ENCODE measurements at regions not wholly inside any gene's neighbourhood (a gene's known extent, or its start where the extent isn't known, plus 50 kb on each side); places are given as distances from the start of the nearest gene placed in this dataset.

DNA sequence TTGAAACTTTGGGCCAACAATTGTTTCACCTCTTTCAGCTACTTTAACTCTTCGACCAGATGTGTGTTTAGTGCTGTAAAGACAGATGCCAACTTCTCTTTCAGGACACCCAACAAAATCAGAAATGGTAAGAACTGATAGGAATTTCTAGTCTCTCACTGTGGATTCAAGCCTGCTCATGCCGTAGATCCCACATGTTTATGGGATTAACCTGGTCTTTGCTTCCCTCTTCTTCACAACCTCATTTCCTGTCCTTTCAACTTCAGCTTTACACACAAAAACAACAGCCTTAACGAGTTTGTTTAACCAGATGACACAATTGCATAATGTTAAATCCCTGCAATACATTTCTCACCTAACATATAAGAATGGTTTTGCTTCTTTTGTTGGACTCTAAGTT is 1031.9 kb upstream of the LRFN5 start:
- no peaks in the 10 kb centered on the region for H3K4me1 ChIP-seq
- no peak overlapping the region for H3K27ac ChIP-seq
- ATAC-seq: no peak
- TF ChIP-seq, protein P1, sequence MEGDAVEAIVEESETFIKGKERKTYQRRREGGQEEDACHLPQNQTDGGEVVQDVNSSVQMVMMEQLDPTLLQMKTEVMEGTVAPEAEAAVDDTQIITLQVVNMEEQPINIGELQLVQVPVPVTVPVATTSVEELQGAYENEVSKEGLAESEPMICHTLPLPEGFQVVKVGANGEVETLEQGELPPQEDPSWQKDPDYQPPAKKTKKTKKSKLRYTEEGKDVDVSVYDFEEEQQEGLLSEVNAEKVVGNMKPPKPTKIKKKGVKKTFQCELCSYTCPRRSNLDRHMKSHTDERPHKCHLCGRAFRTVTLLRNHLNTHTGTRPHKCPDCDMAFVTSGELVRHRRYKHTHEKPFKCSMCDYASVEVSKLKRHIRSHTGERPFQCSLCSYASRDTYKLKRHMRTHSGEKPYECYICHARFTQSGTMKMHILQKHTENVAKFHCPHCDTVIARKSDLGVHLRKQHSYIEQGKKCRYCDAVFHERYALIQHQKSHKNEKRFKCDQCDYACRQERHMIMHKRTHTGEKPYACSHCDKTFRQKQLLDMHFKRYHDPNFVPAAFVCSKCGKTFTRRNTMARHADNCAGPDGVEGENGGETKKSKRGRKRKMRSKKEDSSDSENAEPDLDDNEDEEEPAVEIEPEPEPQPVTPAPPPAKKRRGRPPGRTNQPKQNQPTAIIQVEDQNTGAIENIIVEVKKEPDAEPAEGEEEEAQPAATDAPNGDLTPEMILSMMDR (IDR thresholded peaks at IDR 0.05): no peak
- H3K27me3 ChIP-seq (ENCODE audit: insufficient read depth in 3 of 3, low read length in 2 of 3): no peaks in the 10 kb centered on the region
- no peaks in the 10 kb centered on the region for H3K36me3 ChIP-seq (ENCODE audit: insufficient read depth in 1 of 2, low read depth in 1 of 2)
- no peak for DNase-seq
- H3K9me3 ChIP-seq: no peaks in the 10 kb centered on the region
- intact Hi-C loops (cut with DNase I): no loop called here
- whole genome bisulfite sequencing, 3 donors: 29 to 33% (median 29%) methylated on average over 3 of the region's 3 CpGs
- H3K4me3 ChIP-seq: no peak overlapping the region

DNA sequence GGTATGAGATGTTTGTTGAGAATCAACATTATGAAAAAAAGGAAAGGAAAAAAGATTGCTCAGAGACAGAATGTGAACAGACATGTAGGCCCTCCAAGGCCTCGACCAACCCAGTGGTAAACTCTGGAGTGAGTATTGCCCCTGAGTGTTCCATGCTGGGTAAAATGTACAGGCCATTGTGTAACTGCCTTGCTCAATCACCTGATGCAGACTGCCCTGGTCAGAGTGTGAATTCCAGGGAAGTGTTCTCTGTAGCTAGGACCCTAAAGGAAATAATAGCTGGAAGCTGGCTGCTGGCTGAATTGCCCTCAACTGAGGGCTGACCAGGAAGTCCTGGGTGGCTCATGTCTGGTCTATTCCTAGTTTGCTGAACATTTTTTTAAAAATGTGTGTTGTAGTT is 1081.4 kb upstream of the LRFN5 start:
- TF ChIP-seq, protein P1 (IDR thresholded peaks at IDR 0.05): no peak

DNA sequence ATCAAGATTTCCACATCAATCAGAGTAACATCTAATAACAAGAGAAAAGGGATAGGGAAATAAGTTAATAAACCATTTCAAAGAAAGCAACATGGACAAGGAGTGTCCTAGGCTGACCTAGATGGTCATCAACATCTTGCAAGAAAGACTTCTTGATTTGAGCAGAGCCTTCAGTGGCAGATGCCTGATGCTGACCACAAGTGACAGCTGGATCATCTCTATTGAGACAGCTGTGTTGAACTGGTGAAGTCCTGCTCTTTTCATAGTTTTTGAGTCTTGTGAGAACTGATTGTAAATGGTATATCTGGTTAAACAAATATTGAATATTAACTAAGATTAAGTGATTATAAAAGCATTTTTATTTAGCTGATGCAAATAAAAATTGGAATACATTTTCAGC is 1083.6 kb upstream of the LRFN5 start:
- Histone ChIP-seq H3K9me3 (no peaks in the 10 kb centered on the region), H3K36me3 (ENCODE audit: insufficient read depth in 1 of 2, low read depth in 1 of 2) (no peaks in the 10 kb centered on the region), H3K4me3 (no peak overlapping the region), H3K27ac (no peak overlapping the region), H3K4me1 (no peaks in the 10 kb centered on the region), H3K27me3 (ENCODE audit: insufficient read depth in 3 of 3, low read length in 2 of 3) (no peaks in the 10 kb centered on the region)
- ATAC-seq (no peak), DNase-seq (no peak)
- TF ChIP-seq, protein P1 (IDR thresholded peaks at IDR 0.05): no peak
- intact Hi-C loops (cut with DNase I): no loop called here

More for the DNA sequence above, 1081.4 kb upstream of the LRFN5 start:
- no peaks in the 10 kb centered on the region for H3K4me1 ChIP-seq
- DNase-seq: no peak
- no peak overlapping the region for H3K27ac ChIP-seq
- H3K27me3 ChIP-seq (ENCODE audit: insufficient read depth in 3 of 3, low read length in 2 of 3): no peaks in the 10 kb centered on the region
- intact Hi-C loops (cut with DNase I): no loop called here
- WGBS, 3 donors: 65 to 68% (median 68%) methylated on average over 1 of the region's 1 CpG
- no peaks in the 10 kb centered on the region for H3K9me3 ChIP-seq
- no peaks in the 10 kb centered on the region for H3K36me3 ChIP-seq (ENCODE audit: insufficient read depth in 1 of 2, low read depth in 1 of 2)
- ATAC-seq: no peak
- H3K4me3 ChIP-seq: no peak overlapping the region

DNA sequence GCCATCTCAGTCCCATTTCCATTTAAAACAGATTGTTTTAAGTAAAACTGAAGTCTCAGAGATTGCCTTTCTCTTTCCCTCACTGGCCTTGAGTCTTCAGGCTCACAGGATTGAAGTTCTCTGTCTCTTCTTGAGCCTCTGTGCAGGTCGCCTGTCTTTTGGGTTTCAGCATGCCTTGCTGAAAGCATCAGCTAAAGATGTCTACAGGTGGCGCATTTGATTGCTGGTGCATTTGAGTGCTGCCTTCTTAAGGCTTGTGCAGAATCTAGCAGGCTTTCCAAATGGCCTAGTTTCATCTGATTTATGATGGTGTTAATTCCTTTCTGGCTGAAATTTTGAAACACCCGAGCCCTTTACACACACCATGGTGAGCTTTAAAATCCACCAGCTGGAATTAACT is 1062.2 kb upstream of the FBXO33 start:
- no peak for ATAC-seq
- 55 to 64% (median 57%) methylated on average over 3 of the region's 3 CpGs for WGBS, 3 donors
- TF ChIP-seq, protein P1 (IDR thresholded peaks at IDR 0.05): no peak

DNA sequence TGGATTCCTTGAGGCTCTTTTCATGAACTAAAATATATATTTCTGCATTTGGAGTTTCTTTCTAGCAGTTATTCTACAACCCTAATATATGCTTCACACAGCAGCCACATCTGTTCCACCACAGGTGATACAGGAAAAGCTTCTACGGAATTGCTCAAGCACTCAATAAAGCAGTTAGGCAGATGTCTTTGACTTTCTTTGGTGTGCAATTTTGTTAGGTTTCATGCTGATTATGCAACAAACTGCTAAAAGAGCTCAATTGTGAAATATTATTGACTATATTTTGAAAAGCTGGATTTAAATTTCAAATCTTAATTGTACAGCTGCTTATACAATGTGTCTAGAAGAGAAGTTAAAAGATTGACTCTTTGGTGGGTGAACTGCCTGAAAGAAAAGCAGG is 1055.6 kb upstream of the FBXO33 start:
- Histone ChIP-seq H3K36me3 (ENCODE audit: insufficient read depth in 1 of 2, low read depth in 1 of 2) (no peaks in the 10 kb centered on the region), H3K4me3 (no peak overlapping the region), H3K4me1 (no peaks in the 10 kb centered on the region), H3K27me3 (ENCODE audit: insufficient read depth in 3 of 3, low read length in 2 of 3) (no peaks in the 10 kb centered on the region), H3K27ac (no peak overlapping the region), H3K9me3 (no peaks in the 10 kb centered on the region)
- ATAC-seq (no peak), DNase-seq (no peak)
- TF ChIP-seq, protein P1 (IDR thresholded peaks at IDR 0.05): no peak
- intact Hi-C loops (cut with DNase I): no loop called here
- 68 to 80% (median 70%) methylated on average over 1 of the region's 1 CpG for WGBS, 3 donors

More for the DNA sequence above, 1062.2 kb upstream of the FBXO33 start:
- H3K4me3 ChIP-seq: no peak overlapping the region
- intact Hi-C loops (cut with DNase I): no loop called here
- no peak overlapping the region for H3K27ac ChIP-seq
- no peaks in the 10 kb centered on the region for H3K27me3 ChIP-seq (ENCODE audit: insufficient read depth in 3 of 3, low read length in 2 of 3)
- no peaks in the 10 kb centered on the region for H3K9me3 ChIP-seq
- no peaks in the 10 kb centered on the region for H3K4me1 ChIP-seq
- no peaks in the 10 kb centered on the region for H3K36me3 ChIP-seq (ENCODE audit: insufficient read depth in 1 of 2, low read depth in 1 of 2)
- DNase-seq: no peak
